ENCODE measurements at regions not wholly inside any gene's neighbourhood (a gene's known extent, or its start where the extent isn't known, plus 50 kb on each side); places are given as distances from the start of the nearest gene placed in this dataset.

- TF ChIP-seq EZH2 (IDR thresholded peaks at IDR 0.05), result no peak
- TF ChIP-seq POLR2AphosphoS5 (IDR thresholded peaks at IDR 0.05; ENCODE audit: low read depth, low read length), result no peak
- TF ChIP-seq CTCF (IDR thresholded peaks at IDR 0.05 in 2 of 3, conservative IDR thresholded peaks at IDR 0.05 in 1 of 3; ENCODE audit: borderline replicate concordance in 1 of 3, insufficient read depth in 1 of 3, low read depth in 2 of 3, low read length in 2 of 3), result no peak
- no peak for TF ChIP-seq POLR2A (IDR thresholded peaks at IDR 0.05; ENCODE audit: borderline replicate concordance, extremely low read depth, insufficient read depth, insufficient read length)
- no peak for TF ChIP-seq CEBPB (IDR thresholded peaks at IDR 0.05; ENCODE audit: low read depth)
- TF ChIP-seq ZNF274 (IDR thresholded peaks at IDR 0.05; ENCODE audit: low read depth, low read length), result no peak
- no peak for TF ChIP-seq RAD21 (IDR thresholded peaks at IDR 0.05; ENCODE audit: low read depth)
- TF ChIP-seq MAX (IDR thresholded peaks at IDR 0.05), result no peak
- TF ChIP-seq ZBTB33 (IDR thresholded peaks at IDR 0.05; ENCODE audit: extremely low read depth, insufficient replicate concordance, low read length), result no peak
- TF ChIP-seq SP1 (IDR thresholded peaks at IDR 0.05; ENCODE audit: low read depth), result no peak
Measured at GRCh38 chr6:33854572-33855030, 50.8 kb upstream of the MLN start.

All from HCT116 (cell line).